HG02885 (cell line): ENCODE measurements at regions not wholly inside any gene's neighbourhood (a gene's known extent, or its start where the extent isn't known, plus 50 kb on each side); places are given as distances from the start of the nearest gene placed in this dataset.
"Not testable (repeated sequence)": the region's sequence is repeated elsewhere in the genome, so short reads cannot be mapped to it uniquely, and the experiment has no call there.

Experiments used
- ATAC-seq: cut with Tn5 transposase; IDR thresholded peaks from one replicate; pipeline ENCODE4 v1.9.1; 2021; ENCODE audit warnings: mild to moderate bottlenecking; ENCODE audit not compliant: unreplicated experiment, poor library complexity

DNA sequence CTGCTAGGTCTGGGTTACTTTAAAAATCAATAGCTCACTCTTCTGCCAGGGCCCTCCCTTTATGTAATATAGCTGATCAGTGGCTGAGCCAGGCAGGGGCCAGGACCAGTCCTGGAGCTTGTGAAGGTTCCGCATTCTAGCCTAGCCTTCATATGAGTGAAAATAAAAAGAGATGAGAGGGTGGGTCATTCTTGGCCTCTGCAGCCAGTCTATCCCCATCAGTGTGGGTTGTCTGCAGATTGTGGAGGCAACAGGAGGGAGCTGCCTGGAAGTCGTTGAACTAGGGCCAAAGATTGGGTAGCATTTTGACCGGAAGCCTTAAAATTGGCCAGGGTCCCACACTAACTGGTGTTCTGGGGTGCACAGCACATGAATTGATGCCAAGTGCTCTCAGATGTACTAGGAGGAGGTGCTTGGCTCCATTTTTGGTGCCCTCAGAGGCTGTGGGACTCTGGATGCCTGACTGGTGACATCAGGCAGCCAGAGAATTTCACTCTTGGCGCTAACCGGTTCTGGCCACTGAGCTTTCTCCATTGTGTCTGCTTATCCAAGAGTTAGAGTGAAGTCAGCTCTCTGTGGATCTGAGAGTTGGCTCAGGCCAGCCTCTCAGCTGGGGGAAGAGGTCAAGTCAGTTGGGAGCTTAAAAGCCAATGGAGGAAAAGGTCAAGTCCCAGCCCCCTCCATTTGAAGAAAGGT lies 66.5 kb upstream of the IKBKE start:
- not testable (repeated sequence) for ATAC-seq

GRCh38 chr1:206404309-206405027 lies 65.8 kb upstream of the IKBKE start:
- not testable (repeated sequence) for ATAC-seq

DNA sequence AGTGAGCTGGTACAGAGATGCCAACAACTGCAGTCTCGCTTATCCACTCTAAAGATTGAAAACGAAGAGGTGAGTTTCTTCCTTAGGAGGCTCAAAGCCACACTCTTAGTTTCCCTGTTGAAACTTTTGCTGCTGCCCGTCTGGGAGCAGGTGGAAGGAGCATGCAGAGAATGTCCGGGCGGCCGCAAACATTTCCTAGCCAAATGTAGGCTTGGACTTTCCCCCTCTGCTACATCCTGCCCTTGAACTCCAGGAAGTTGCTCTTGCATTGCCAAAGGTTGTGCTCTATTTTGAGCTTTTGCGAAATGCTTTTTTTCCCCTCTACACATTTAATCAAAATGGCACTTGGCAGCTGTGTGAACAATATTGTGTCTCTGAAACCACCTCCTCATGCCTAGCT lies 65.0 kb upstream of the IKBKE start:
- not testable (repeated sequence) for ATAC-seq

DNA sequence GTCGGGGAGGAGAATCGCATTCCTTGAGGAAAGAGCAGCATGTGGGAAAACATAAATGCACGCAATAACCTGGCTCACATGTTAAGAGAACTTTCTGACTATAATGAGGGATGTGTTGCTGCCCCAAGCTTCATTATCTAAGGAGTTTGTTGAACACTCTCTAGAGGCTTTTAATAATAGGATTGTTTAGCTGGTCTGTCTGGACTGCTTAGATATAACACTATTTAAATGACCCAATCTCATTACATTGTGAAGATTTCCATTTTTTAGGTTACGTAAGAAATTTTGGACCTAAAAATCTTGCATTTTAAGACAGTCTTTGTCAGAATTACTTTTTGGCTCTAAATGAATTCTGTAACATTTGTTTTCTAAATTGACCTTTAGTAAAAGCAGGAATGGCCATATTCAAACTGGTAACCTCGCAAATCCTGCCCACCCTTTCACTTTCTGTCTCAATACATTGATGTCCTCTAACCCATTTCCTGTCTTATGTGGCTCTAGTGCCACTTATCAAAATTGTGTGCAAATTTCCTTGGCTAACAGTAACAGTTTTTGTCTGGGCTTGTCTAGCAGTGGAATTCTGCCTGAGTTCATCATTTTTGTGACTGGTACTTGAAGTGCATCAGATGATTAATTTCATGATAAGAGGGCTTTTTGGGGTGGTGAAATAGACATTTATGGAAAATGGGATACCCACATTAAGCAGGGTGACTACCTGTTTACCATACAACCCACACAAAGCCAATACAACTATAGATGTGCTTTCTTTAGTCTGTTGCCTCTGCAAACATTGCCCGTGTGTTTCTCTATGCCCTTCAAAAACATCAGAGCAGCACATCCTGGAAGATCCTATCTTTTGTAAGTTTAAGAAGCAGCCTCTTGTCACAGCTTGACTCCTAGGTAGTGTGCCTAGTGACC lies 61.6 kb upstream of the IKBKE start:
- not testable (repeated sequence) for ATAC-seq

GRCh38 chr1:206411321-206411720 lies 59.0 kb upstream of the IKBKE start:
- no peak for ATAC-seq

DNA sequence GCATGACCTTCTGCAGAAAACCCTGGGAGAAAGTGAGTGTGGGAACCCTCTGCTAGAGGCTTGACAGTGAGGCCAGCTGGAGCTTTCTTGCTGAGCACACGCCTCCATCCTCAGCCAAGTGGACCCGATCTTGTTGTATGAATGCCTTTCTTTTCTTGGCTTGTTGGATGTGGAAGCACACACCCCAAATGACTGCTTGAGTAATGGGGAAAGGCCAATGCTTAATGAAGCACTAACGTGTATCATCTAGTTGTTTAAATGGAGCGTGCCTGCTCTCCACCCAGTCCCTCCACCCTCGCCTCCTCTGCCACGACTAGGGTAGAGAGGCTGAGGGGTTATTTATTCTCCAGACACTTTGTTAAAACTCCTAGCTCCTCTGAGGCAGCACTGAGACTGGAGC lies 54.3 kb upstream of the IKBKE start:
- no peak for ATAC-seq

GRCh38 chr1:206417774-206418614 lies 52.3 kb upstream of the IKBKE start:
- ATAC-seq = no peak

DNA sequence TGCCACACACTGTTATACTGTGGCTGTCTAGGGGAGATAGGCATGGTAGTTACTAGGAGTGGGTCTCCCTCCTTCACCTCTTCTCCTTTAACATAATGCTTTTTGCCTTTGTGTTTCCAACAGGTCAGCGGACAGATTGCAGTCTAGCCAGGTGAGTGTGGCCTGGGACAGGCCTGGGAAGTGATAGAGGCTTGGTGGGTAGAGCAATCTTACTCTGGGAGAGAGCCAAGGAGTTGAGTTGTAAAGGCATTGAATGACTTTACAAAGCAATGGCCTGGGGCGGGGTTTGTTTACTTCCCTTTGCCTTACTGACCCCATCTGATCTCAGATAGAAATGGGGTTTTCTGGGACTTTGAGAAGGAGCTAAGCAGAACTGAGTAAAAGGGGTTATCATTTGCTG lies 51.0 kb upstream of the IKBKE start:
- ATAC-seq = no peak

GRCh38 chr1:206419783-206420182 lies 50.5 kb upstream of the IKBKE start:
- ATAC-seq = no peak

DNA sequence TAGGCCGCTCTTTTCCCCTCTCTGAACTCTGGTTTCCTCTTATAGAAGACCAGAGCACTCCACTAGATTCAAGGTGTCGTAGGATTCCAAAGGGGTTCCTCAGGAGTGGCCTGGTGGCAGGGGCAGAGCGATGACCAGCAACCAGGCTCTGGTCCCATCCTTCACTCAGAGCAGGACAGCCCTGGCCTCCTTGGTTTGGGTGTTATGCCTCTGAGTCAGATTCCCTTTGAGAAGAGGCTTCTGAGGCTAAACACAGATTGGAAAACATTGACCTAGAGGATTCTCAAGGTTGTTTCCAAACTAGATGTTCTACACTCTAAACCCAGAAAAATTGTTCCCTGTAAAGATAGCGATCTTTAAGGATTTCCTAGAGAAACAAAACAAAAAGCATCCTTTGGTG lies 49.8 kb upstream of the IKBKE start:
- no peak for ATAC-seq
